ENCODE measurements at regions not wholly inside any gene's neighbourhood (a gene's known extent, or its start where the extent isn't known, plus 50 kb on each side); places are given as distances from the start of the nearest gene placed in this dataset.

DNA sequence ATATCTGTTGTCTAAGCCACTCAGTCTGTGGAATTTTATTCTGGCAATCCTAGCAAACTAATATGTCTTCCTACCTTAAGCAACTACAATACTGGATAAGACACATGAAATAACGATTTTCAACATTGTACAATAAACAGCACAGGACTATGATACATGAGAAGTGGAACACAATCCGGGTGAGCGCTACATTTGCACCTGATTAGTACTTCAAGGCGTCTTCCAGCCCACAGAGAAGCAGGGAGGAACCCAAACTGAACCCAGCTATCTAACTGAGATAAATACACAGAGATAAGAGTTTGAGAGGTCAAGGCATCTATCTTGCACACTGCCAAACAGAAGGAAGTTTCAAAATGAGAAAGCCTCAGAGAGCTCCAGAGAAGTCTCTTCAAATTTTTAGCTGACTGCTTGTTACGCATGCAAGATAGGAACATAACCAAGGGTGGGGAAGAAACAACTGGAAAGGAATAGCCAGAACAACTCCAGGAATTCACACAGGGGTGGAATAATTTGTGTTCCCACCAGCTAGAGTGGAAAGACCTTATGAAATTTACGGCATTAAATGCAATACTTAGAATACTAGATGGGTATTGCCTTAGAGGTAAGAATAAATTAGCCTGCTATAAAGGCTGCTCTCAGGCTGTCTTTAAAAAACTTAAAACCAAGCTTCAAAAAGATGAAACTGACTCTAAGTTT is 481.8 kb downstream of the MTRR start:
- BruUV-seq (replicated peaks) = no TSS peak
- no peaks in the 10 kb centered on the region for H3K27me3 Mint-ChIP-seq (ENCODE audit: unreplicated experiment)
- CTCF ChIA-PET = no interaction called here
- H3K36me3 Mint-ChIP-seq (ENCODE audit: insufficient read depth, unreplicated experiment) = no peaks in the 10 kb centered on the region
- DNase-seq = no peak
- intact Hi-C loops (cut with micrococcal nuclease; ENCODE audit: unreplicated experiment) = no loop called here
- no peak overlapping the region for H3K4me3 Mint-ChIP-seq (ENCODE audit: low read depth, unreplicated experiment)
- TF ChIP-seq CTCF (IDR thresholded peaks at IDR 0.05; ENCODE audit: unreplicated experiment) = no peak
- H3K27ac Mint-ChIP-seq (ENCODE audit: unreplicated experiment) = no peak overlapping the region
- H3K4me1 Mint-ChIP-seq (ENCODE audit: low read depth, unreplicated experiment) = no peaks in the 10 kb centered on the region
- H3K9me3 Mint-ChIP-seq (ENCODE audit: low read depth, unreplicated experiment) = peaks cover 8% of the 10 kb centered on the region

DNA sequence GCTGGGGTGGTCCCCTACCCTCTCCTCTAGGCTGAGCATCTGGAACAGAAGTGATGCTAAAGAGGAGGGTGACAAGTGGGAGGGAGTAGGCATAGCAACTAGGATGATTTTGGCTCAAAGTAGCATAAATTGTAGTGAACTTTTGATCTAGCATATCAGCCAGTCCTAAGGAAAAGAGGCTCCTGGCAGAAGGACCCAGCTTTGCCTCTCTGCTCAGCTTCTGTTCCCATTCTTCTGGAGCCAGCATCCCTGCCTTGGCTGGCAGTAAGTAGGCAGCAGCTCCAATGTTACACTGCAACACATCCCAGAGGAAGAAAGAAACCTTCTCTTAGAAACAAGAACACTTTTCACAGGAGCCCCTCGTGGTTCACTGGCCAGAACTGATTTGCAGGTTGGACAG is 487.0 kb downstream of the MTRR start:
- CTCF ChIA-PET = no interaction called here
- no TSS peak for BruUV-seq (replicated peaks)
- no peak for DNase-seq
- Mint-ChIP-seq H3K4me1 (ENCODE audit: low read depth, unreplicated experiment) (no peaks in the 10 kb centered on the region), H3K27ac (ENCODE audit: unreplicated experiment) (no peak overlapping the region), H3K4me3 (ENCODE audit: low read depth, unreplicated experiment) (no peak overlapping the region), H3K9me3 (ENCODE audit: low read depth, unreplicated experiment) (no peaks in the 10 kb centered on the region), H3K27me3 (ENCODE audit: unreplicated experiment) (no peaks in the 10 kb centered on the region), H3K36me3 (ENCODE audit: insufficient read depth, unreplicated experiment) (no peaks in the 10 kb centered on the region)
- intact Hi-C loops (cut with micrococcal nuclease; ENCODE audit: unreplicated experiment) = no loop called here
- no peak for TF ChIP-seq CTCF (IDR thresholded peaks at IDR 0.05; ENCODE audit: unreplicated experiment)

DNA sequence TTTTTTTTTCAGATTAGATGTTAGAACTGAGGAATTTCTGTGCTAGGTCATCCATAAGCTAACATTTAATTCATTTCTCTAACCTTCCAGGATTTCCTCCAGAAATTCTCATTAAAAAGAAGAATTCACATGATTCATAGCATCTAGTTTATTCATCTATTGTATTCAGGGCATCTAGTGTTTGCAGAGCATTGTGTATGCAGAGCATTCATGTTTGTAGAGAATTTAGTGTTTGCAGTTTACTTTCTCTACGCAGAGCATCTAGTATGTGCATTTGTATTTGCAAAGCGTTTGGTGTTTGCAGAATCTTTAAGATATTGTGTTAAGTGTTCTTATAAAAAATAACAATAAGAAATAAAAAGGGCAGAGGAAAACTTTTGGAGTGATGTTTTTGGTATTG is 491.1 kb downstream of the MTRR start:
- Mint-ChIP-seq H3K9me3 (ENCODE audit: low read depth, unreplicated experiment) (no peaks in the 10 kb centered on the region), H3K36me3 (ENCODE audit: insufficient read depth, unreplicated experiment) (no peaks in the 10 kb centered on the region), H3K4me3 (ENCODE audit: low read depth, unreplicated experiment) (no peak overlapping the region), H3K27ac (ENCODE audit: unreplicated experiment) (no peak overlapping the region), H3K27me3 (ENCODE audit: unreplicated experiment) (no peaks in the 10 kb centered on the region), H3K4me1 (ENCODE audit: low read depth, unreplicated experiment) (no peaks in the 10 kb centered on the region)
- DNase-seq = no peak
- CTCF ChIA-PET = no interaction called here
- intact Hi-C loops (cut with micrococcal nuclease; ENCODE audit: unreplicated experiment) = no loop called here
- TF ChIP-seq CTCF (IDR thresholded peaks at IDR 0.05; ENCODE audit: unreplicated experiment) = no peak
- BruUV-seq (replicated peaks) = no TSS peak

DNA sequence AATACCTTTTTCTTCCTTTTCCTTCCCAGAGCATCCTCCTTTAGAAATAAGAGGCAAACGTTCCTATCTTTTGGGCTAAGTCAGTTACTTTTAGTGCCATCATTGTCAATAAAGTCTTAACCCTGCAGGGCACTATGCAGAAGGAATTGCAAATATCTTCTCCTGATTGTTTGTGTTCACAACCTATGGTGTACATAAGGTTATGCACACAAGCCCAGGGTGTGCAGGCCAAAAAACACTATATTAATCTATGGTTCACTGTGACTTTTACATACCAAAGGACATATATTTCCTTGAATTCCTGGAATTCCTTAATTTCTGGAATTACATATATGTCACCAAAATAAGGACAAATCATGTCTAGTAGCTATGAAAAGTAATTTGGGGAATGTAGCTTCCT is 493.5 kb downstream of the MTRR start:
- no peak for DNase-seq
- H3K27me3 Mint-ChIP-seq (ENCODE audit: unreplicated experiment) = no peaks in the 10 kb centered on the region
- H3K36me3 Mint-ChIP-seq (ENCODE audit: insufficient read depth, unreplicated experiment) = no peaks in the 10 kb centered on the region
- no peak for TF ChIP-seq CTCF (IDR thresholded peaks at IDR 0.05; ENCODE audit: unreplicated experiment)
- no peaks in the 10 kb centered on the region for H3K4me1 Mint-ChIP-seq (ENCODE audit: low read depth, unreplicated experiment)
- BruUV-seq (replicated peaks) = no TSS peak
- CTCF ChIA-PET = no interaction called here
- H3K4me3 Mint-ChIP-seq (ENCODE audit: low read depth, unreplicated experiment) = no peak overlapping the region
- no peak overlapping the region for H3K27ac Mint-ChIP-seq (ENCODE audit: unreplicated experiment)
- intact Hi-C loops (cut with micrococcal nuclease; ENCODE audit: unreplicated experiment) = no loop called here
- no peaks in the 10 kb centered on the region for H3K9me3 Mint-ChIP-seq (ENCODE audit: low read depth, unreplicated experiment)
